HG03354 (cell line): ENCODE measurements at regions not wholly inside any gene's neighbourhood (a gene's known extent, or its start where the extent isn't known, plus 50 kb on each side); places are given as distances from the start of the nearest gene placed in this dataset.
"Not testable (repeated sequence)": the region's sequence is repeated elsewhere in the genome, so short reads cannot be mapped to it uniquely, and the experiment has no call there.

Experiments used
- ATAC-seq: cut with Tn5 transposase; IDR thresholded peaks from one replicate; pipeline ENCODE4 v1.9.1; 2021; ENCODE audit warnings: mild to moderate bottlenecking; ENCODE audit not compliant: unreplicated experiment, poor library complexity, severe bottlenecking

- no peak for ATAC-seq
These were observed 818.0 kb upstream of the ACVR2A start for GRCh38 chr2:147026664-147027295.

- ATAC-seq, result no peak
These were observed 818.9 kb upstream of the ACVR2A start for GRCh38 chr2:147025646-147026585.

- no peak for ATAC-seq
These were observed 825.5 kb upstream of the ACVR2A start for GRCh38 chr2:147019311-147019710.

- ATAC-seq, result no peak
These were observed 826.7 kb upstream of the ACVR2A start for GRCh38 chr2:147017951-147018645.

- ATAC-seq, result no peak
These were observed 828.6 kb upstream of the ACVR2A start for GRCh38 chr2:147016181-147016580.

- ATAC-seq, result no peak
These were observed 829.2 kb upstream of the ACVR2A start for GRCh38 chr2:147015591-147015990.

- no peak for ATAC-seq
These were observed 831.0 kb upstream of the ACVR2A start for GRCh38 chr2:147013696-147014392.

GRCh38 chr2:147008481-147008880 is 836.3 kb upstream of the ACVR2A start:
- ATAC-seq, result no peak

GRCh38 chr2:147006736-147007141 is 838.1 kb upstream of the ACVR2A start:
- no peak for ATAC-seq

GRCh38 chr2:147003081-147003480 is 841.7 kb upstream of the ACVR2A start:
- no peak for ATAC-seq

GRCh38 chr2:147002256-147002655 is 842.6 kb upstream of the ACVR2A start:
- no peak for ATAC-seq

GRCh38 chr2:147001061-147001460 is 843.8 kb upstream of the ACVR2A start:
- ATAC-seq, result no peak

GRCh38 chr2:147000151-147000550 is 844.7 kb upstream of the ACVR2A start:
- ATAC-seq, result not testable (repeated sequence)

GRCh38 chr2:146997945-146998344 is 846.9 kb upstream of the ACVR2A start:
- no peak for ATAC-seq

- ATAC-seq, result no peak
These were observed 847.3 kb upstream of the ACVR2A start for GRCh38 chr2:146997488-146997887.

- no peak for ATAC-seq
These were observed 850.6 kb upstream of the ACVR2A start for GRCh38 chr2:146994246-146994645.

GRCh38 chr2:146992466-146992865 is 852.4 kb upstream of the ACVR2A start:
- ATAC-seq, result no peak

GRCh38 chr2:146992057-146992456 is 852.8 kb upstream of the ACVR2A start:
- no peak for ATAC-seq

- ATAC-seq, result no peak
These were observed 854.3 kb upstream of the ACVR2A start for GRCh38 chr2:146990311-146991054.
